ENCODE measurements at regions not wholly inside any gene's neighbourhood (a gene's known extent, or its start where the extent isn't known, plus 50 kb on each side); places are given as distances from the start of the nearest gene placed in this dataset.

- H3K4me3 Mint-ChIP-seq: no peak overlapping the region
- H3K27ac Mint-ChIP-seq: no peak overlapping the region
- TF ChIP-seq CTCF (conservative IDR thresholded peaks at IDR 0.05): no peak
- H3K4me1 Mint-ChIP-seq (ENCODE audit: unreplicated experiment): no peaks in the 10 kb centered on the region
- H3K27me3 Mint-ChIP-seq: no peaks in the 10 kb centered on the region
- no peak for DNase-seq (ENCODE audit: extremely low spot score, unreplicated experiment)
- no peaks in the 10 kb centered on the region for H3K36me3 Mint-ChIP-seq
- peaks cover 4% of the 10 kb centered on the region for H3K9me3 Mint-ChIP-seq
Measured at GRCh38 chr3:162498626-162499025, 1002.0 kb downstream of the OTOL1 start.

- Mint-ChIP-seq H3K27ac (no peak overlapping the region), H3K4me1 (ENCODE audit: unreplicated experiment) (no peaks in the 10 kb centered on the region), H3K9me3 (no peaks in the 10 kb centered on the region), H3K36me3 (no peaks in the 10 kb centered on the region), H3K27me3 (no peaks in the 10 kb centered on the region), H3K4me3 (no peak overlapping the region)
- DNase-seq (ENCODE audit: extremely low spot score, unreplicated experiment): no peak
- no peak for TF ChIP-seq CTCF (conservative IDR thresholded peaks at IDR 0.05)
Measured at GRCh38 chr3:162507397-162507796, 1010.8 kb downstream of the OTOL1 start.

GRCh38 chr3:162512488-162512887, 1015.9 kb downstream of the OTOL1 start:
- DNase-seq (ENCODE audit: extremely low spot score, unreplicated experiment): no peak
- Mint-ChIP-seq H3K27ac (no peak overlapping the region), H3K27me3 (no peaks in the 10 kb centered on the region), H3K4me1 (ENCODE audit: unreplicated experiment) (no peaks in the 10 kb centered on the region), H3K4me3 (no peak overlapping the region), H3K36me3 (no peaks in the 10 kb centered on the region), H3K9me3 (no peaks in the 10 kb centered on the region)
- no peak for TF ChIP-seq CTCF (conservative IDR thresholded peaks at IDR 0.05)

- TF ChIP-seq CTCF (conservative IDR thresholded peaks at IDR 0.05): no peak
- no peak overlapping the region for H3K4me3 Mint-ChIP-seq
Measured at GRCh38 chr3:162517110-162517509, 1020.5 kb downstream of the OTOL1 start.

GRCh38 chr3:162521669-162522068, 1025.1 kb downstream of the OTOL1 start:
- no peak overlapping the region for H3K4me3 Mint-ChIP-seq
- no peak for DNase-seq (ENCODE audit: extremely low spot score, unreplicated experiment)
- TF ChIP-seq CTCF (conservative IDR thresholded peaks at IDR 0.05): no peak
- no peaks in the 10 kb centered on the region for H3K4me1 Mint-ChIP-seq (ENCODE audit: unreplicated experiment)
- H3K9me3 Mint-ChIP-seq: no peaks in the 10 kb centered on the region
- H3K27me3 Mint-ChIP-seq: no peaks in the 10 kb centered on the region
- H3K27ac Mint-ChIP-seq: no peak overlapping the region
- H3K36me3 Mint-ChIP-seq: no peaks in the 10 kb centered on the region

More at GRCh38 chr3:162517110-162517509, 1020.5 kb downstream of the OTOL1 start:
- no peaks in the 10 kb centered on the region for H3K36me3 Mint-ChIP-seq
- H3K27me3 Mint-ChIP-seq: no peaks in the 10 kb centered on the region
- no peak overlapping the region for H3K27ac Mint-ChIP-seq
- H3K9me3 Mint-ChIP-seq: no peaks in the 10 kb centered on the region
- DNase-seq (ENCODE audit: extremely low spot score, unreplicated experiment): no peak
- H3K4me1 Mint-ChIP-seq (ENCODE audit: unreplicated experiment): no peaks in the 10 kb centered on the region

Data from type B pancreatic cell (in vitro differentiated cells).